Psoas muscle (tissue), 7 donors: ENCODE measurements at regions not wholly inside any gene's neighbourhood (a gene's known extent, or its start where the extent isn't known, plus 50 kb on each side); places are given as distances from the start of the nearest gene placed in this dataset.
A peak's percentile ranks its signal among the peaks of the same experiment; 100 is the strongest.

ENCODE experiments used
- ATAC-seq, 4 donors: fragments of 200-7000 bp; cut with Tn5 transposase; one replicate each; pipeline ENCODE4 v1.9.1; 2020; ENCODE audit warnings: moderate library complexity in 3 of 4, mild to moderate bottlenecking in 2 of 4
- DNase-seq, 2 donors: peaks; one replicate each; pipeline ENCODE4 v3.0.0-alpha.2; 2020
- H3K27ac ChIP-seq: fragments of 200-600 bp; one replicate; pipeline ENCODE4 v1.8.0; 2022
- H3K27me3 ChIP-seq, 3 donors: fragments of 200-600 bp in 1 of 3; one replicate each; pipeline versions ENCODE4 v1.6.1 to v1.8.0; 2013 to 2022; ENCODE audit warnings: low read length in 2 of 3, mild to moderate bottlenecking in 2 of 3, moderate library complexity in 1 of 3; ENCODE audit not compliant: insufficient read depth in 3 of 3
- H3K36me3 ChIP-seq, 2 donors: fragments of 200-600 bp in 1 of 2; one replicate each; pipeline versions ENCODE4 v1.6.1 to v1.8.0; 2013 to 2022; ENCODE audit warnings: low read depth in 1 of 2, mild to moderate bottlenecking in 1 of 2, moderate library complexity in 1 of 2; ENCODE audit not compliant: insufficient read depth in 1 of 2
- H3K4me1 ChIP-seq: fragments of 200-600 bp; one replicate; pipeline ENCODE4 v1.8.0; 2022
- H3K4me3 ChIP-seq: fragments of 200-600 bp; one replicate; pipeline ENCODE4 v1.8.0; 2022; ENCODE audit warnings: mild to moderate bottlenecking
- H3K9me3 ChIP-seq: fragments of 200-600 bp; one replicate; pipeline ENCODE4 v1.8.0; 2022
- WGBS, 3 donors: extraction: QIAGEN DNeasy Blood & Tissue Kit; methylation state at CpG; one replicate each; pipeline versions ENCODE4 v1.1.6 to v1.1.7; 2013; 5-methylcytosine and 5-hydroxymethylcytosine counted together
- intact Hi-C, 2 donors: fragments of 100-400 bp; cut with DNase I; formaldehyde crosslinking; loops; one replicate each; pipeline versions ENCODE4 v1.11.0 to v1.14.2; 2022
- TF ChIP-seq, protein P1 (sequence below): fragments of 200-600 bp; IDR thresholded peaks from one replicate; pipeline ENCODE4 v1.8.0; 2022; ENCODE audit warnings: antibody characterized with exemption
- donor health status: healthy with polysubstance abuse.
- donor health status: DM: no; HTN: no; CAD: no; lungs with moderate emphysema.
- donor health status: Bipolar disorder and iron deficiency.
- donor health status: healthy.
- donor health status: DM: yes; HTN: yes; CAD: no.
- donor health status: DM: no; HTN: no; CAD: no.
- donor health status: DM: yes; HTN: yes; CAD: no.

DNA sequence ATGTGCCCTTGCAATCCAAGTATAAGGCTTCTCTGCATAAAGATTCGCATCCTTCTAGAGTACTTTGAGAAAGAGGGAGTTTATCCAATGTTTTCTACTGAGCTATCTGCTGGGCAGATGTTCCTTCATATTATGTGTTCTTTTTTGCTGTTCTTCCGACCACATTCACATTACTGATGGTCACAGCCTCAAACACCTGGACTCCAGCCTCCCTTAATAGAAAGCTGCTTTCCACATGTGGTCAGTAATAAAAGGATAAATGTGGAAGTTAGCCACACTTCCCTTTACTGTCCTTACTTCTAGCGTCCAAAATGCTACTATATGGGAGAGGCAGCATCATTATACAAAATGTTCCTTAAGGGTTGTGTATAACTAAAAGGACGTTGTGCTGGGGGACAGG, 116.9 kb downstream of the CD47 start:
- Histone ChIP-seq H3K4me1 (peaks cover 12% of the 10 kb centered on the region), H3K36me3 (no peaks in the 10 kb centered on the region), H3K27me3 (no peaks in the 10 kb centered on the region), H3K4me3 (no peak overlapping the region), H3K27ac (no peak overlapping the region), H3K9me3 (no peaks in the 10 kb centered on the region)
- ATAC-seq (no peak), DNase-seq (no peak)
- TF ChIP-seq, protein P1, sequence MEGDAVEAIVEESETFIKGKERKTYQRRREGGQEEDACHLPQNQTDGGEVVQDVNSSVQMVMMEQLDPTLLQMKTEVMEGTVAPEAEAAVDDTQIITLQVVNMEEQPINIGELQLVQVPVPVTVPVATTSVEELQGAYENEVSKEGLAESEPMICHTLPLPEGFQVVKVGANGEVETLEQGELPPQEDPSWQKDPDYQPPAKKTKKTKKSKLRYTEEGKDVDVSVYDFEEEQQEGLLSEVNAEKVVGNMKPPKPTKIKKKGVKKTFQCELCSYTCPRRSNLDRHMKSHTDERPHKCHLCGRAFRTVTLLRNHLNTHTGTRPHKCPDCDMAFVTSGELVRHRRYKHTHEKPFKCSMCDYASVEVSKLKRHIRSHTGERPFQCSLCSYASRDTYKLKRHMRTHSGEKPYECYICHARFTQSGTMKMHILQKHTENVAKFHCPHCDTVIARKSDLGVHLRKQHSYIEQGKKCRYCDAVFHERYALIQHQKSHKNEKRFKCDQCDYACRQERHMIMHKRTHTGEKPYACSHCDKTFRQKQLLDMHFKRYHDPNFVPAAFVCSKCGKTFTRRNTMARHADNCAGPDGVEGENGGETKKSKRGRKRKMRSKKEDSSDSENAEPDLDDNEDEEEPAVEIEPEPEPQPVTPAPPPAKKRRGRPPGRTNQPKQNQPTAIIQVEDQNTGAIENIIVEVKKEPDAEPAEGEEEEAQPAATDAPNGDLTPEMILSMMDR, result no peak
- 84 to 89% (median 86%) methylated on average over 4 of the region's 4 CpGs for WGBS, 3 donors
- intact Hi-C loops, result no loop called here

DNA sequence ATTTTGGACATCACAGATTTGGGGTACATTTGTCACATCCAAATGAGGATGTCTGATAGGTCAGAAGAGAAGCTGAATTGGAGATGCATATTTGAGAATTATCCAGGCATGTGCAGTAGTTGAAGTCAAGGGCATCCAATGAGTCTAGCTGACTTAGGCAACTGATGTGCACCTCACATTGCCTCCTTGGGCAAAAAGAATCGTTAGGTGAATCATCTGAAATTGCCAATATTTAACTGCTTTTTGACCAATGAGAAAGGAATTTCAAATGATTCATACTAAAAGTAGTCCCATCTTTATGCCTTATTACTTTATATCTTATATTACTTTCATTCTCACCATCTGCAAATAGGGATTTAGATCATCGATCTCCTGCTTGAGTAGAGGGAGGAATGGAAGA, 117.7 kb downstream of the CD47 start:
- no peaks in the 10 kb centered on the region for H3K27me3 ChIP-seq
- TF ChIP-seq, protein P1, result no peak
- no peak overlapping the region for H3K4me3 ChIP-seq
- DNase-seq (no peak), ATAC-seq (no peak)
- 74 to 77% (median 75%) methylated on average over 2 of the region's 2 CpGs for WGBS, 3 donors
- no peak overlapping the region for H3K27ac ChIP-seq
- intact Hi-C loops, result no loop called here
- no peaks in the 10 kb centered on the region for H3K36me3 ChIP-seq
- no peaks in the 10 kb centered on the region for H3K9me3 ChIP-seq
- peaks cover 7% of the 10 kb centered on the region for H3K4me1 ChIP-seq

DNA sequence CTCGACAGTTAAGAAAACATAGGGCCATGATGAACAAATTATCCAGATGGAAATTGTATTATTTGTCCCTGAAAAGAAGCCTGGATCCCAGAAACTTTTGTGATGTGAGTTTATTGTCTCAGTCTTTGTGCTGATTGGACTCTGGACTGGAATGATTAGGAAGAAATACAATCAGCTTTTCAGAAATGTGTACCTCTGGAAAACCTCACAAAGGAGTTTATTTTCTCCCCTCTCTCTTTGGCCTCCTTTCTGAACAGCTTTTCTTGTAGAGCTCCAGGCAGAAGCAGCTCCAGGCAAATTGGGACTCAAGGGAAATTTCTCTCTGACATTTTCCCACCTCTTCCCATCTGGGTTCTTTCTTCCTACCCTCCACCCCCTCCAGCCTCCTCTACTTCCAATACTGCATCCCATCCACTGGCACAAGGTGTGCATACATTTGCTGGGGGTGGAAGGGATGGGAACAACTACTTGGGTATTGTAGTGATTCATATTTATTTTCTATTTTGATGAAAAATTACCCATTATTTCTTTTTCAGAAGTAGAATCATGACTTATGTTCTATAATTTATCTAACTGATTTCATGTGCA, 119.7 kb downstream of the CD47 start:
- Histone ChIP-seq H3K27ac (no peak overlapping the region), H3K4me3 (no peak overlapping the region), H3K36me3 (no peaks in the 10 kb centered on the region), H3K9me3 (no peaks in the 10 kb centered on the region), H3K27me3 (no peaks in the 10 kb centered on the region), H3K4me1 (peaks cover 5% of the 10 kb centered on the region)
- 75 to 85% (median 82%) methylated on average over 1 of the region's 1 CpG for WGBS, 3 donors
- DNase-seq, result no peak
- ATAC-seq, result no peak
- TF ChIP-seq, protein P1, result no peak
- intact Hi-C loops, result no loop called here

DNA sequence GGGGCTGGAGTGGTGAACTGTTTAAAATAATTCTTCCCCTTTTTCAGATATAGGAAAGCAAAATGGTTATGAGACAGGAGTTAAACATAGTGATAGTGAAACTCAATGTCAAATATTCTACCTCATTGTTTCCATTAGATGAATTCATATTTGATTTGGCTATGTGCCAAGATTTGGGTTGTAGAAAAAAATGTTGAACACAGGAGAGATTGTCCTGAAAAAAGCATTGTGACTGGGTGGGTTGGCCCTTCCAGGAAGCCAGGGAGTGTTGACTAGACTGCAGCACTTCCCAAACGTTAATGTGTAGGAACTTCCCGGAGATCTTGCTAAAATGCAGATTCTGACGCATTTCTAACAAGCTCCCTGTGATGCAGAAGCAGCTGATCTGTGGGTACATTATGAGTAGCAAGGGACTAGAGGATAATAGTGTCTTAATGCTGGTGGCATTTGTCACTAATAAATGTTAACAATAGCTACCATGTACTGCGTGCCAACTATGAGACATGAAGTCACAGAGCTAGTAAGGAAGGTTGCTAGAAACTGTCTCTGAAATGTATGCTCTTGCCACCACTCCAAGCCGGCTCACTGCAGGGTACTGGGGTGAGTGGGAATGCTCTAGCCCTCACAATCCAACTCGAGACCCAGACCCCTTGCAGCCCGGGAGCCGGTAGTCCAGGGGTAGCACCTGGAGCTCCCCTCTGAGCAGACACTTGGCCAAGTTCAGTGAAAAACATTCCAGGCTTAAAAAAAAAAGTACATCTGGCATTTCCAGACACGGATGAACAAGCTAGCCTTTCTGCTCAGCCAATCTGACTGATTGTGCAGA, 120.6 kb downstream of the CD47 start:
- no peaks in the 10 kb centered on the region for H3K27me3 ChIP-seq
- no peaks in the 10 kb centered on the region for H3K9me3 ChIP-seq
- TF ChIP-seq, protein P1, result no peak
- no peaks in the 10 kb centered on the region for H3K36me3 ChIP-seq
- DNase-seq (no peak), ATAC-seq (peak in 3 of 4 donors; percentile 59 to 85 (median 82))
- no peak overlapping the region for H3K4me3 ChIP-seq
- peaks cover 5% of the 10 kb centered on the region for H3K4me1 ChIP-seq
- WGBS, 3 donors, result 18 to 20% (median 20%) methylated on average over 9 of the region's 9 CpGs
- H3K27ac ChIP-seq, result no peak overlapping the region
- intact Hi-C loops, result no loop called here
